Urinary bladder (tissue), 3 donors: ENCODE measurements at regions not wholly inside any gene's neighbourhood (a gene's known extent, or its start where the extent isn't known, plus 50 kb on each side); places are given as distances from the start of the nearest gene placed in this dataset.

Experiments
- DNase-seq: peaks from one replicate; pipeline ENCODE4 v3.0.0-alpha.2; 2015; ENCODE audit errors: extremely low spot score
- H3K27ac ChIP-seq: one replicate; pipeline ENCODE4 v1.5.1; 2013; ENCODE audit warnings: low read depth, mild to moderate bottlenecking, moderate library complexity
- H3K36me3 ChIP-seq: one replicate; pipeline ENCODE4 v1.6.1; 2013; ENCODE audit warnings: mild to moderate bottlenecking, moderate library complexity; ENCODE audit not compliant: insufficient read depth
- H3K4me1 ChIP-seq: one replicate; pipeline ENCODE4 v1.6.1; 2013; ENCODE audit warnings: mild to moderate bottlenecking, moderate library complexity; ENCODE audit not compliant: insufficient read depth
- H3K4me3 ChIP-seq: one replicate; pipeline ENCODE4 v1.5.1; 2013; ENCODE audit warnings: low read depth, low read length
- WGBS: extraction: QIAGEN DNeasy Blood & Tissue Kit; methylation state at CpG from one replicate; pipeline ENCODE4 v1.1.7; 2013; 5-methylcytosine and 5-hydroxymethylcytosine counted together
- donor health status: healthy with polysubstance abuse.
- donor health status: healthy.

GRCh38 chr22:48563118-48563965 lies 1264.3 kb downstream of the BRD1 start:
- no peak overlapping the region for H3K4me3 ChIP-seq
- DNase-seq, result no peak
- H3K36me3 ChIP-seq, result no peaks in the 10 kb centered on the region
- H3K27ac ChIP-seq, result no peak overlapping the region
- H3K4me1 ChIP-seq, result no peaks in the 10 kb centered on the region
- 90% methylated on average over 30 of the region's 30 CpGs for WGBS

GRCh38 chr22:48561676-48562075 lies 1266.0 kb downstream of the BRD1 start:
- 89% methylated on average over 16 of the region's 16 CpGs for whole genome bisulfite sequencing
- Histone ChIP-seq H3K4me1 (no peaks in the 10 kb centered on the region), H3K27ac (no peak overlapping the region), H3K4me3 (no peak overlapping the region), H3K36me3 (no peaks in the 10 kb centered on the region)
- no peak for DNase-seq

- DNase-seq, result no peak
- Histone ChIP-seq H3K36me3 (no peaks in the 10 kb centered on the region), H3K4me3 (no peak overlapping the region), H3K4me1 (no peaks in the 10 kb centered on the region), H3K27ac (no peak overlapping the region)
- WGBS, result 91% methylated on average over 5 of the region's 5 CpGs
Observed at GRCh38 chr22:48560836-48561235, 1266.8 kb downstream of the BRD1 start.

- no peak for DNase-seq
- 93% methylated on average over 9 of the region's 9 CpGs for WGBS
- Histone ChIP-seq H3K4me3 (no peak overlapping the region), H3K4me1 (no peaks in the 10 kb centered on the region), H3K27ac (no peak overlapping the region), H3K36me3 (no peaks in the 10 kb centered on the region)
Observed at GRCh38 chr22:48560389-48560751, 1267.3 kb downstream of the BRD1 start.

- H3K4me1 ChIP-seq, result no peaks in the 10 kb centered on the region
- no peak for DNase-seq
- H3K36me3 ChIP-seq, result no peaks in the 10 kb centered on the region
- 85% methylated on average over 38 of the region's 38 CpGs for WGBS
- no peak overlapping the region for H3K27ac ChIP-seq
- no peak overlapping the region for H3K4me3 ChIP-seq
Observed at GRCh38 chr22:48559647-48560388, 1267.9 kb downstream of the BRD1 start.

- Histone ChIP-seq H3K27ac (no peak overlapping the region), H3K4me3 (no peak overlapping the region), H3K36me3 (no peaks in the 10 kb centered on the region), H3K4me1 (no peaks in the 10 kb centered on the region)
- DNase-seq, result no peak
- WGBS, result 94% methylated on average over 25 of the region's 25 CpGs
Observed at GRCh38 chr22:48558606-48559402, 1268.9 kb downstream of the BRD1 start.

- H3K36me3 ChIP-seq, result no peaks in the 10 kb centered on the region
- DNase-seq, result no peak
- H3K4me1 ChIP-seq, result no peaks in the 10 kb centered on the region
- no peak overlapping the region for H3K27ac ChIP-seq
- H3K4me3 ChIP-seq, result no peak overlapping the region
- WGBS, result 95% methylated on average over 12 of the region's 12 CpGs
Observed at GRCh38 chr22:48558016-48558415, 1269.7 kb downstream of the BRD1 start.

GRCh38 chr22:48557473-48557872 lies 1270.2 kb downstream of the BRD1 start:
- no peaks in the 10 kb centered on the region for H3K4me1 ChIP-seq
- H3K36me3 ChIP-seq, result no peaks in the 10 kb centered on the region
- no peak overlapping the region for H3K4me3 ChIP-seq
- 92% methylated on average over 11 of the region's 11 CpGs for WGBS
- no peak for DNase-seq
- no peak overlapping the region for H3K27ac ChIP-seq

- no peak overlapping the region for H3K27ac ChIP-seq
Observed at GRCh38 chr22:48556751-48557150, 1270.9 kb downstream of the BRD1 start.

GRCh38 chr22:48556222-48556621 lies 1271.5 kb downstream of the BRD1 start:
- H3K4me1 ChIP-seq, result no peaks in the 10 kb centered on the region
- no peak for DNase-seq
- H3K4me3 ChIP-seq, result no peak overlapping the region
- no peak overlapping the region for H3K27ac ChIP-seq
- WGBS, result 94% methylated on average over 8 of the region's 8 CpGs
- H3K36me3 ChIP-seq, result no peaks in the 10 kb centered on the region

More at GRCh38 chr22:48556751-48557150, 1270.9 kb downstream of the BRD1 start:
- no peak for DNase-seq
- no peaks in the 10 kb centered on the region for H3K4me1 ChIP-seq
- no peaks in the 10 kb centered on the region for H3K36me3 ChIP-seq
- no peak overlapping the region for H3K4me3 ChIP-seq
- WGBS, result 94% methylated on average over 12 of the region's 12 CpGs

GRCh38 chr22:48555606-48556005 lies 1272.1 kb downstream of the BRD1 start:
- Histone ChIP-seq H3K4me3 (no peak overlapping the region), H3K36me3 (no peaks in the 10 kb centered on the region), H3K27ac (no peak overlapping the region), H3K4me1 (no peaks in the 10 kb centered on the region)
- no peak for DNase-seq
- WGBS, result 78% methylated on average over 10 of the region's 10 CpGs

- no peak for DNase-seq
- H3K4me3 ChIP-seq, result no peak overlapping the region
- H3K4me1 ChIP-seq, result no peaks in the 10 kb centered on the region
- no peak overlapping the region for H3K27ac ChIP-seq
- H3K36me3 ChIP-seq, result no peaks in the 10 kb centered on the region
- WGBS, result 56% methylated on average over 22 of the region's 22 CpGs
Observed at GRCh38 chr22:48554893-48555572, 1272.6 kb downstream of the BRD1 start.

GRCh38 chr22:48553694-48554308 lies 1273.9 kb downstream of the BRD1 start:
- no peaks in the 10 kb centered on the region for H3K4me1 ChIP-seq
- H3K4me3 ChIP-seq, result no peak overlapping the region
- no peak for DNase-seq
- 89% methylated on average over 22 of the region's 22 CpGs for WGBS
- H3K27ac ChIP-seq, result no peak overlapping the region
- no peaks in the 10 kb centered on the region for H3K36me3 ChIP-seq
